ENCODE measurements at regions not wholly inside any gene's neighbourhood (a gene's known extent, or its start where the extent isn't known, plus 50 kb on each side); places are given as distances from the start of the nearest gene placed in this dataset.

GRCh38 chr13:85095418-85096272 is 703.6 kb downstream of the SLITRK6 start:
- no peaks in the 10 kb centered on the region for H3K27me3 ChIP-seq (ENCODE audit: insufficient read depth, low read length)
- no peaks in the 10 kb centered on the region for H3K36me3 ChIP-seq (ENCODE audit: insufficient read depth, low read length)
- H3K9me3 ChIP-seq (ENCODE audit: control insufficient read depth in 1 of 2, low read length in 2 of 2), result no peaks in the 10 kb centered on the region
- Mint-ChIP-seq H3K27me3 (no peaks in the 10 kb centered on the region), H3K9me3 (peaks cover 4 to 23% (median 14%) of the 10 kb centered on the region in 8 donors), H3K4me1 (no peaks in the 10 kb centered on the region), H3K36me3 (no peaks in the 10 kb centered on the region), H3K4me3 (no peak overlapping the region), H3K27ac (no peak overlapping the region)
- no peak overlapping the region for H3K27ac ChIP-seq (ENCODE audit: low read depth, low read length)
- ChIA-PET POLR2A (ENCODE audit: partially characterized antibody) (no interaction called here), CTCF (ENCODE audit: partially characterized antibody) (no interaction called here)
- no peak for DNase-seq
- intact Hi-C loops (cut with micrococcal nuclease), result no loop called here
- no peaks in the 10 kb centered on the region for H3K4me1 ChIP-seq (ENCODE audit: insufficient read depth, low read length)
- H3K4me3 ChIP-seq (ENCODE audit: low read length in 2 of 2), result no peak overlapping the region

DNA sequence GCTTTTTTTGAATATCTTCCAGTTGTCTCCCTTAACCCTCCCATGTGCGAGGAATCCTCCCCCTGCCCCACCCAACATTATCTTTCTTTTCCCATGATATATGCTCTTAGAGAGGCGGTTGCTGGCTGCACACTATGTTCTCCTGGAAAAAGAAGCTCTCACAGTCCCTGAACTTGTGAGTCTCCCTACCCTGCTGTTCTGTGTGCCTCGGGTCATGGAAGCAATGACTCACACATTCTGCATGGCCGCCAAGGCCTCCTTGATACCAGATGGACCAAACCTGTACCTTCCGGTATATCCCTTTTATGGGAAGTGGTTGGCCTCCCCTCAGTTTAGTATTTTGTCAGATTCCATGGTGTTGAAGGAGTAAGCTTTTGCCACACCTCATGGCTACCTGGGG is 705.4 kb downstream of the SLITRK6 start:
- no peaks in the 10 kb centered on the region for H3K27me3 Mint-ChIP-seq
- Histone ChIP-seq H3K9me3 (ENCODE audit: control insufficient read depth in 1 of 2, low read length in 2 of 2) (no peaks in the 10 kb centered on the region), H3K27me3 (ENCODE audit: insufficient read depth, low read length) (no peaks in the 10 kb centered on the region), H3K4me3 (ENCODE audit: low read length in 2 of 2) (no peak overlapping the region), H3K4me1 (ENCODE audit: insufficient read depth, low read length) (no peaks in the 10 kb centered on the region), H3K36me3 (ENCODE audit: insufficient read depth, low read length) (no peaks in the 10 kb centered on the region), H3K27ac (ENCODE audit: low read depth, low read length) (no peak overlapping the region)
- ChIA-PET POLR2A (ENCODE audit: partially characterized antibody) (no interaction called here), CTCF (ENCODE audit: partially characterized antibody) (no interaction called here)
- intact Hi-C loops (cut with micrococcal nuclease), result no loop called here
- peaks cover 2 to 23% (median 12%) of the 10 kb centered on the region in 8 donors for H3K9me3 Mint-ChIP-seq
- DNase-seq, result no peak
- no peaks in the 10 kb centered on the region for H3K36me3 Mint-ChIP-seq
- H3K4me3 Mint-ChIP-seq, result no peak overlapping the region
- H3K27ac Mint-ChIP-seq, result no peak overlapping the region
- no peaks in the 10 kb centered on the region for H3K4me1 Mint-ChIP-seq

GRCh38 chr13:85091631-85092234 is 707.5 kb downstream of the SLITRK6 start:
- Mint-ChIP-seq H3K36me3 (no peaks in the 10 kb centered on the region), H3K4me1 (no peaks in the 10 kb centered on the region), H3K27me3 (no peaks in the 10 kb centered on the region), H3K4me3 (no peak overlapping the region), H3K9me3 (peaks cover 0 to 22% (median 8%) of the 10 kb centered on the region in 8 donors), H3K27ac (no peak overlapping the region)
- ChIA-PET CTCF (ENCODE audit: partially characterized antibody) (no interaction called here), POLR2A (ENCODE audit: partially characterized antibody) (no interaction called here)
- Histone ChIP-seq H3K4me1 (ENCODE audit: insufficient read depth, low read length) (no peaks in the 10 kb centered on the region), H3K4me3 (ENCODE audit: low read length in 2 of 2) (no peak overlapping the region), H3K9me3 (ENCODE audit: control insufficient read depth in 1 of 2, low read length in 2 of 2) (no peaks in the 10 kb centered on the region), H3K27ac (ENCODE audit: low read depth, low read length) (no peak overlapping the region), H3K36me3 (ENCODE audit: insufficient read depth, low read length) (no peaks in the 10 kb centered on the region), H3K27me3 (ENCODE audit: insufficient read depth, low read length) (no peaks in the 10 kb centered on the region)
- intact Hi-C loops (cut with micrococcal nuclease), result no loop called here
- DNase-seq, result no peak

DNA sequence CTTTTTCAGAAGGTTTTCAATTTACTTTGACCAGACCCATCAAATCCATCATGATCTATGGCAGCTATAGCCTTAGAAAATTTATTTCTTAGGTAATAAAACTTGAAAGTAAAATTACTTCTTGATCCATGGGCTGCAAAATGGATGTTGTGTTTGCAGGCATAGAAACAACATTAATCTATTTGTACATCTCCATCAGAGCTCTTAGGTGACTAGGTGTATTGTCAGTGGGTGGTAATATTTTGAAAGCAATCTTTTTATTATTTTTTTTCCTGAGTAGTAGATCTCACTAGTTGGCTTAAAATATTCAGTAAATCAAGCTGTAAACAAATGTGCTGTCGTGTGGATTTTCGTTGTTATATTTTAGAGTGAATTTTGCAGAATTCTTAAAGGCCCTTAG is 710.0 kb downstream of the SLITRK6 start:
- Histone ChIP-seq H3K27ac (ENCODE audit: low read depth, low read length) (no peak overlapping the region), H3K36me3 (ENCODE audit: insufficient read depth, low read length) (no peaks in the 10 kb centered on the region), H3K9me3 (ENCODE audit: control insufficient read depth in 1 of 2, low read length in 2 of 2) (no peaks in the 10 kb centered on the region), H3K4me3 (ENCODE audit: low read length in 2 of 2) (no peak overlapping the region), H3K4me1 (ENCODE audit: insufficient read depth, low read length) (no peaks in the 10 kb centered on the region), H3K27me3 (ENCODE audit: insufficient read depth, low read length) (no peaks in the 10 kb centered on the region)
- no peaks in the 10 kb centered on the region for H3K36me3 Mint-ChIP-seq
- ChIA-PET CTCF (ENCODE audit: partially characterized antibody) (no interaction called here), POLR2A (ENCODE audit: partially characterized antibody) (no interaction called here)
- H3K4me3 Mint-ChIP-seq, result no peak overlapping the region
- H3K4me1 Mint-ChIP-seq, result no peaks in the 10 kb centered on the region
- no peak for DNase-seq
- intact Hi-C loops (cut with micrococcal nuclease), result no loop called here
- peaks cover 0 to 17% (median 5%) of the 10 kb centered on the region in 8 donors for H3K9me3 Mint-ChIP-seq
- no peak overlapping the region for H3K27ac Mint-ChIP-seq
- no peaks in the 10 kb centered on the region for H3K27me3 Mint-ChIP-seq

GRCh38 chr13:85080691-85081090 is 718.5 kb downstream of the SLITRK6 start:
- DNase-seq, result no peak
- H3K4me1 Mint-ChIP-seq, result no peaks in the 10 kb centered on the region
- no peak overlapping the region for H3K4me3 Mint-ChIP-seq
- Histone ChIP-seq H3K4me3 (ENCODE audit: low read length in 2 of 2) (no peak overlapping the region), H3K27ac (ENCODE audit: low read depth, low read length) (no peak overlapping the region), H3K36me3 (ENCODE audit: insufficient read depth, low read length) (no peaks in the 10 kb centered on the region), H3K4me1 (ENCODE audit: insufficient read depth, low read length) (no peaks in the 10 kb centered on the region), H3K27me3 (ENCODE audit: insufficient read depth, low read length) (no peaks in the 10 kb centered on the region), H3K9me3 (ENCODE audit: control insufficient read depth in 1 of 2, low read length in 2 of 2) (no peaks in the 10 kb centered on the region)
- H3K36me3 Mint-ChIP-seq, result no peaks in the 10 kb centered on the region
- intact Hi-C loops (cut with micrococcal nuclease), result no loop called here
- CTCF ChIA-PET (ENCODE audit: partially characterized antibody), result no interaction called here
- H3K27ac Mint-ChIP-seq, result no peak overlapping the region
- H3K27me3 Mint-ChIP-seq, result no peaks in the 10 kb centered on the region
- POLR2A ChIA-PET (ENCODE audit: partially characterized antibody), result no interaction called here
- H3K9me3 Mint-ChIP-seq, result peaks cover 0 to 3% (median 0%) of the 10 kb centered on the region in 8 donors

DNA sequence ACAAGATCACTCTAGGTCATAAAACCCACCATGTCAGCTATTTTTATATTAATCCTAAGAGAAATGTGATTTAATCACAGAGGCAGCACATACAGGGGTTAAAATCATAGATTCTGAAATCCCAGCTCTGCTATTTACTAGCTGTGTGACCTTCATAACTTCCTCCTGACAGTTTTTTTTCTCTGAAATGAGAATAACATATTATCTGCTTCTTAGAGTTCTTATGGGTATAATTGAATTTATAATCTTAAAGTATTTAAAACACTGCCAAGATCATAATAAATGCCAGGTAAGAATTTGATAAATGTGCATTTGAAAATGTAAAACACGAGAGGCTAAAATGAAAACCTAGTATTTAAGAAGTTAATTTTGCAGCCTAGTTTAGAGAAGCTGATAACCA is 722.9 kb downstream of the SLITRK6 start:
- no peaks in the 10 kb centered on the region for H3K36me3 Mint-ChIP-seq

DNA sequence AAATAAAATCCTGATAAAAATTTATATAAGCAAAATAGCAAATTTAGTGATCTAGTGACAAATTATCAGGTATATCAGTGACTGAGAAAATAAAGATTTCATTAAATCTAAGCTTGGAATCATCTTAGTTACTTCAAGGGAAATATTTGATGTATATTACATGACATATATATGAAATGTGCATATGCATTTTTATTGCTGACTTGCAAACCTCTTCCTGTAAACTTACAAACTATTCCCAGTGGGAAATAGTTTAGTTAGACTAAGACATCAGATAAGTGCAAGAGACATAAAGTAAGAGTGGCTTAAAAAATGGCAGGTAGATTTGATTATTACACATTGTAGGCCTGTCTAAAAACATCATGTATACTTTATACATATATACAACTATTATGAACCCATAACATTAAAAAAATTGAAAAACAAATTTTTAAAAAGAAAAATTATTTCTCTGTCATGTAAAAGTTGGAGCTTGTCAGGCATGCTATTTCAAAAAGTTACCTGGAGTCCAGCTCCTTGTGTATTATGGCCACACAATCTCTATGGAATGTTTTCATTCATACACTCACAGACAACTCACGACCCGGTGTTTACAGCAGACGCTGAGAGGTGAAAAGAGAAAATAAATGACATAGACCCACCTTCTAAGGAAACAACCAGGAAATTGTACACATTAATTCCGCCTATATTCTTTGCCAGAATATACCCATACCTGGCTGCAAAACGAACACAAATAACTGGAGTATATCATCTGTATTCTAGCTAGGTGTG is 724.5 kb downstream of the SLITRK6 start:
- Mint-ChIP-seq H3K27ac (no peak overlapping the region), H3K9me3 (peaks cover 0 to 14% (median 4%) of the 10 kb centered on the region in 8 donors), H3K27me3 (no peaks in the 10 kb centered on the region), H3K4me3 (no peak overlapping the region), H3K4me1 (no peaks in the 10 kb centered on the region), H3K36me3 (no peaks in the 10 kb centered on the region)
- H3K36me3 ChIP-seq (ENCODE audit: insufficient read depth, low read length), result no peaks in the 10 kb centered on the region
- POLR2A ChIA-PET (ENCODE audit: partially characterized antibody), result no interaction called here
- H3K27me3 ChIP-seq (ENCODE audit: insufficient read depth, low read length), result no peaks in the 10 kb centered on the region
- intact Hi-C loops (cut with micrococcal nuclease), result no loop called here
- DNase-seq, result no peak
- H3K27ac ChIP-seq (ENCODE audit: low read depth, low read length), result no peak overlapping the region
- no peaks in the 10 kb centered on the region for H3K9me3 ChIP-seq (ENCODE audit: control insufficient read depth in 1 of 2, low read length in 2 of 2)
- CTCF ChIA-PET (ENCODE audit: partially characterized antibody), result no interaction called here
- no peaks in the 10 kb centered on the region for H3K4me1 ChIP-seq (ENCODE audit: insufficient read depth, low read length)
- H3K4me3 ChIP-seq (ENCODE audit: low read length in 2 of 2), result no peak overlapping the region

More for the DNA sequence above, 722.9 kb downstream of the SLITRK6 start:
- no peaks in the 10 kb centered on the region for H3K27me3 ChIP-seq (ENCODE audit: insufficient read depth, low read length)
- no peak for DNase-seq
- no peaks in the 10 kb centered on the region for H3K36me3 ChIP-seq (ENCODE audit: insufficient read depth, low read length)
- no peaks in the 10 kb centered on the region for H3K9me3 ChIP-seq (ENCODE audit: control insufficient read depth in 1 of 2, low read length in 2 of 2)
- intact Hi-C loops (cut with micrococcal nuclease), result no loop called here
- H3K27ac ChIP-seq (ENCODE audit: low read depth, low read length), result no peak overlapping the region
- H3K4me1 ChIP-seq (ENCODE audit: insufficient read depth, low read length), result no peaks in the 10 kb centered on the region
- H3K4me1 Mint-ChIP-seq, result no peaks in the 10 kb centered on the region
- no peak overlapping the region for H3K4me3 Mint-ChIP-seq
- H3K27me3 Mint-ChIP-seq, result no peaks in the 10 kb centered on the region
- ChIA-PET POLR2A (ENCODE audit: partially characterized antibody) (no interaction called here), CTCF (ENCODE audit: partially characterized antibody) (no interaction called here)
- no peak overlapping the region for H3K4me3 ChIP-seq (ENCODE audit: low read length in 2 of 2)
- H3K27ac Mint-ChIP-seq, result no peak overlapping the region
- H3K9me3 Mint-ChIP-seq, result peaks cover 0 to 10% (median 3%) of the 10 kb centered on the region in 8 donors
